ENCODE measurements at regions not wholly inside any gene's neighbourhood (a gene's known extent, or its start where the extent isn't known, plus 50 kb on each side); places are given as distances from the start of the nearest gene placed in this dataset.
"Not testable (repeated sequence)": the region's sequence is repeated elsewhere in the genome, so short reads cannot be mapped to it uniquely, and the experiment has no call there.

DNA sequence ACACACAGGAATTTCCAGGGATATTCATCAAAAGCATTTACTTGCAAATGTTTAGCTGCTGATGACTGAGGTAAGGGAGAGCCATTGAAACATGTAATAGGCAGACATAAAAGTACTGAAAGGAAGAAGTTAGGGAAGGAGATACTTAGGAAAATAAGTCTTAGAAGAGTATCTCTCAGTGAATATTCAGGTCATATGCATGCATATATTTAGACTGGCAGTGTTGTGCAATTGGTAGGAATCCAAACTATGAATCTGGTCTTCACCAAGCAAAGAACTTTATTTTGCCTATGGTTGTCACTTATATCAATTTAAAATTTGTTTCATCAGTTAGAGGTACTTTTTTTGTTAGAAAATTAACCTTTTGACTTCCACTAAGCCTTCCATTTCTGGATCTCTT lies 1490.7 kb downstream of the SUCLG1 start:
- TF ChIP-seq POLR2A (IDR thresholded peaks at IDR 0.05), result no peak
- TF ChIP-seq, protein P1, sequence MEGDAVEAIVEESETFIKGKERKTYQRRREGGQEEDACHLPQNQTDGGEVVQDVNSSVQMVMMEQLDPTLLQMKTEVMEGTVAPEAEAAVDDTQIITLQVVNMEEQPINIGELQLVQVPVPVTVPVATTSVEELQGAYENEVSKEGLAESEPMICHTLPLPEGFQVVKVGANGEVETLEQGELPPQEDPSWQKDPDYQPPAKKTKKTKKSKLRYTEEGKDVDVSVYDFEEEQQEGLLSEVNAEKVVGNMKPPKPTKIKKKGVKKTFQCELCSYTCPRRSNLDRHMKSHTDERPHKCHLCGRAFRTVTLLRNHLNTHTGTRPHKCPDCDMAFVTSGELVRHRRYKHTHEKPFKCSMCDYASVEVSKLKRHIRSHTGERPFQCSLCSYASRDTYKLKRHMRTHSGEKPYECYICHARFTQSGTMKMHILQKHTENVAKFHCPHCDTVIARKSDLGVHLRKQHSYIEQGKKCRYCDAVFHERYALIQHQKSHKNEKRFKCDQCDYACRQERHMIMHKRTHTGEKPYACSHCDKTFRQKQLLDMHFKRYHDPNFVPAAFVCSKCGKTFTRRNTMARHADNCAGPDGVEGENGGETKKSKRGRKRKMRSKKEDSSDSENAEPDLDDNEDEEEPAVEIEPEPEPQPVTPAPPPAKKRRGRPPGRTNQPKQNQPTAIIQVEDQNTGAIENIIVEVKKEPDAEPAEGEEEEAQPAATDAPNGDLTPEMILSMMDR (IDR thresholded peaks at IDR 0.05), result no peak
- no peak for DNase-seq
- no peaks in the 10 kb centered on the region for H3K4me1 ChIP-seq
- H3K9me3 ChIP-seq, result no peaks in the 10 kb centered on the region
- no peak overlapping the region for H3K27ac ChIP-seq
- H3K4me3 ChIP-seq, result no peak overlapping the region
- no peaks in the 10 kb centered on the region for H3K27me3 ChIP-seq
- H3K36me3 ChIP-seq, result no peaks in the 10 kb centered on the region

DNA sequence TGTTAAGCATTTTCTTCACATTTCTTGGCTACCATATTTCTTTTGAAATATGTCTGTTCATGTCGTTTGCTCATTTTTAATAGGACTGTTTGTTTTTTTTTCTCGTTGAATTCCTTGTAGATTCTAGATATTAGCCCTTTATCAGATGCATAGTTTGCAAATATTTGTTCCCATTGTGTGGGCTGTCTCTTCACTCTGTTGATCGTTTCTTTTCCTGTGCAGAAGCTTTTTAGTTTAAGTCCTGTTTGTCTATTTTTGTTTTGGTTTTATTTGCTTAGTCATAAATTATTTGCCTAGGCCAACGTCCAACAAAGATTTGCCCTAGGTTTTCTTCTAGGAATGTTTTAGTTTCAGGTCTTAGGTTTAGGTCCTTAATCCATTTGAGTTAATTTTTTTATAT lies 1494.7 kb downstream of the SUCLG1 start:
- TF ChIP-seq POLR2A (IDR thresholded peaks at IDR 0.05), result no peak
- TF ChIP-seq, protein P1 (IDR thresholded peaks at IDR 0.05), result no peak
- H3K9me3 ChIP-seq, result no peaks in the 10 kb centered on the region
- H3K4me1 ChIP-seq, result no peaks in the 10 kb centered on the region
- no peaks in the 10 kb centered on the region for H3K27me3 ChIP-seq
- no peaks in the 10 kb centered on the region for H3K36me3 ChIP-seq
- no peak overlapping the region for H3K4me3 ChIP-seq
- DNase-seq, result no peak
- H3K27ac ChIP-seq, result no peak overlapping the region

DNA sequence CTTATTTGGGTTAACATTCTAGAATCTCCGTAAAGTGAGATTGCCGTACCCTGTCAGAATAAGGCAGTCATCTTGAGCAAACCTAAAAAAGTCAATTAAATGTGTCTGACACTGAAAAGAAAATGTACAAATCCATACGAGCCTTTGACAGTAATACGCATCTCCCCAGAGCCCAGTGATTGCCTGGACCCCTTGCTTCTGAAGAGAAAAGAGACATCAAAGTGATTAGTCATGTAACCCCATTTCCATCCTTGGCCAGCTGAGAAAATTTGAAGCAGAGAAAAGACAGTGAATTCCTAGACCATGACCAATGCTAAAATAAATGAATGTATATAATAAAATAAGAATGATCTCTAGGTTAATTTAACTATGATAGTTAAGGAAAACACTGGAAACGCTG lies 1499.4 kb downstream of the SUCLG1 start:
- H3K27ac ChIP-seq, result no peak overlapping the region
- H3K27me3 ChIP-seq, result no peaks in the 10 kb centered on the region
- TF ChIP-seq, protein P1 (IDR thresholded peaks at IDR 0.05), result no peak
- no peak for TF ChIP-seq POLR2A (IDR thresholded peaks at IDR 0.05)
- no peaks in the 10 kb centered on the region for H3K9me3 ChIP-seq
- H3K4me1 ChIP-seq, result no peaks in the 10 kb centered on the region
- H3K4me3 ChIP-seq, result no peak overlapping the region
- no peaks in the 10 kb centered on the region for H3K36me3 ChIP-seq
- DNase-seq, result no peak

DNA sequence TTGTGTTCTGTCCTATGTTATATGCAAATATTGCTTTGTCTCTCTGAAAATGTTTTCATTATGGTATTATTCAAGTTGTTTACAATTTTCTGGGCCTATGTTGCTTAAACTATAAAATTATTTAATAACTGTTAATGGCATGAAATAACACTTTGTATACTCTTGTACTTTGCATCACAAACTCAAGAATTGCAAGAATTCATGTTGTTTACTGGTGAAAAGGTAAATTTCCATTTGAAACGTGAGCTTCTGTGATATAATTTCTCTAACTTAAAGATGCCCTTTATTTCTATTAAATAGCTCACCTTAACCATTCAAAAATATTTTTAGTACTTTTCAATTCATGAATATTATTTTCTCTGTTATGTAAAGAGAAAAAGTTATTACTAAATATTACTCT lies 1504.2 kb downstream of the SUCLG1 start:
- H3K27me3 ChIP-seq, result no peaks in the 10 kb centered on the region
- no peak overlapping the region for H3K27ac ChIP-seq
- DNase-seq, result no peak
- H3K9me3 ChIP-seq, result no peaks in the 10 kb centered on the region
- no peak for TF ChIP-seq POLR2A (IDR thresholded peaks at IDR 0.05)
- TF ChIP-seq, protein P1 (IDR thresholded peaks at IDR 0.05), result no peak
- H3K36me3 ChIP-seq, result no peaks in the 10 kb centered on the region
- H3K4me1 ChIP-seq, result no peaks in the 10 kb centered on the region
- no peak overlapping the region for H3K4me3 ChIP-seq

DNA sequence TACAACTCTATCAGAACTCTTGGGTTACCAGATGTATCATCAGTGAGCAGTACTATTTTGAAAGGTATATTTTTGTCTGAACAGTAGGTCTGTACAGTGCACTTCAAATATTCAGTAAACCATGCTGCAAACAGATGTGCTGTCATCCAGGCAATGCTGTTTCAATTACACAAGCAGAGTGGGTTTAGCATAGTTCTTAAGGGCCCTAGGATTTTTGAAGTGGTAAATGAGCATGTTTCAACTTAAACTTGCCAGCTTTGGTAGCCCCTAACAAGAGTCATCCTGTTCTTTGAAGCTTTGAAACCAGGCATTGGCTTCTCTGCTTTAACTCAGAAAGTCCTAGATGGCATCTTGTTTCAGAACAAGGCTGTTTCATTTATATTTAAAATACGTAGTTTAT lies 1519.9 kb downstream of the SUCLG1 start:
- H3K9me3 ChIP-seq, result no peaks in the 10 kb centered on the region
- TF ChIP-seq, protein P1 (IDR thresholded peaks at IDR 0.05), result no peak
- TF ChIP-seq POLR2A (IDR thresholded peaks at IDR 0.05), result no peak
- no peak overlapping the region for H3K4me3 ChIP-seq
- no peak for DNase-seq
- H3K4me1 ChIP-seq, result no peaks in the 10 kb centered on the region
- no peaks in the 10 kb centered on the region for H3K36me3 ChIP-seq
- H3K27me3 ChIP-seq, result no peaks in the 10 kb centered on the region
- no peak overlapping the region for H3K27ac ChIP-seq

DNA sequence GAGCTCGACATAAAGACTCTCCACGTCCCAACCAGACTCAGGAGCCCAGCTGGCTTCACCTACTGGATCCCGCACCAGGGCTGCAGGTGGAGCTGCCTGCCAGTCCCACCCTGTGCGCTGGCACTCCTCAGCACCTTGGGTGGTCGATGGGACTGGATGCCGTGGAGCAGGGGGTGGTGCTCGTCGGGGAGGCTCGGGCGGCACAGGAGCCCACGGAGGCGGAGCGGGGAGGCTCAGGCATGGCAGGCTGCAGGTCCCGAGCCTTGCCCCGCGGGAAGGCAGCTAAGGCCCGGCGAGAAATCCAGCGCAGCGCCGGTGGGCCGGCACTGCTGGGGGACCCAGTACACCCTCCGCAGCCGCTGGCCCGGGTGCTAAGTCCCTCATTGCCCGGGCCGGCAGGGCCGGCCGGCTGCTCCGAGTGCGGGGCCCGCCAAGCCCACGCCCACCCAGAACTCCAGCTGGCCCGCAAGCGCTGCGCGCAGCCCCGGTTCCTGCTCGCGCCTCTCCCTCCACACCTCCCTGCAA lies 1520.7 kb downstream of the SUCLG1 start:
- not testable (repeated sequence) for H3K4me3 ChIP-seq, H3K4me1 ChIP-seq, H3K27ac ChIP-seq, H3K9me3 ChIP-seq, H3K27me3 ChIP-seq, H3K36me3 ChIP-seq, DNase-seq
